ENCODE measurements at regions not wholly inside any gene's neighbourhood (a gene's known extent, or its start where the extent isn't known, plus 50 kb on each side); places are given as distances from the start of the nearest gene placed in this dataset.

GRCh38 chr6:102680413-102680812 is 1286.9 kb downstream of the GRIK2 start:
- TF ChIP-seq CTCF (IDR thresholded peaks at IDR 0.05) (no peak), POLR2A (IDR thresholded peaks at IDR 0.05) (no peak)

Measured in testis (tissue), 2 donors.